IMR-90 (cell line): ENCODE measurements at regions not wholly inside any gene's neighbourhood (a gene's known extent, or its start where the extent isn't known, plus 50 kb on each side); places are given as distances from the start of the nearest gene placed in this dataset.

Experiments
- ATAC-seq: fragments of 200-7000 bp; cut with Tn5 transposase; 2 replicates; pipeline ENCODE4 v1.9.1; 2020; ENCODE audit warnings: low read depth, mild to moderate bottlenecking, moderate library complexity
- BruUV-seq: library from RNA; stranded (reverse); fragments of 400-500 nt; replicated peaks from 2 replicates; lab custom pipeline; 2021; lab: Mats Ljungman, UMichigan
- CTCF ChIA-PET: fragments of 300-600 bp; formaldehyde crosslinking; extraction: SDS; loops from one replicate; lab custom pipeline; 2021; ENCODE audit warnings: antibody characterized with exemption; lab: Yijun Ruan, JAX
- POLR2A ChIA-PET: fragments of 300-600 bp; sonication (Branson Sonifier 250); formaldehyde crosslinking; loops from one replicate; lab custom pipeline; 2022; ENCODE audit warnings: antibody characterized with exemption; ENCODE audit not compliant: unreplicated experiment; lab: Charles Lee
- DNase-seq: peaks from one replicate; pipeline ENCODE4 v3.0.0; 2013
- H2AFZ ChIP-seq: replicated peaks from 2 replicates; pipeline ENCODE3; 2013; ENCODE audit warnings: low read length, mild to moderate bottlenecking; ENCODE audit not compliant: poor library complexity
- H2AK5ac ChIP-seq: 2 replicates; pipeline ENCODE4 v1.6.1; 2013; ENCODE audit warnings: low read depth, low read length, inconsistent platforms
- H2AK9ac ChIP-seq: replicated peaks from 2 replicates; pipeline ENCODE3; 2013; ENCODE audit warnings: mild to moderate bottlenecking, low read depth, low read length, moderate library complexity; ENCODE audit not compliant: poor library complexity
- H2BK120ac ChIP-seq: 2 replicates; pipeline ENCODE4 v1.6.1; 2013; ENCODE audit warnings: low read depth, low read length, inconsistent platforms
- H2BK15ac ChIP-seq: 3 replicates; pipeline ENCODE4 v1.6.1; 2013; ENCODE audit warnings: low read depth, low read length, inconsistent platforms
- H2BK20ac ChIP-seq: 2 replicates; pipeline ENCODE4 v1.6.1; 2013; ENCODE audit warnings: low read depth, mild to moderate bottlenecking, inconsistent platforms, low read length, moderate library complexity
- H2BK5ac ChIP-seq: 2 replicates; pipeline ENCODE4 v1.6.1; 2013; ENCODE audit warnings: mild to moderate bottlenecking, low read depth, low read length, inconsistent platforms; ENCODE audit not compliant: poor library complexity, severe bottlenecking
- H3K14ac ChIP-seq: replicated peaks from 2 replicates; pipeline ENCODE4 v1.6.1; 2013; ENCODE audit warnings: low read depth, low read length, inconsistent platforms
- H3K18ac ChIP-seq: 2 replicates; pipeline ENCODE4 v1.6.1; 2013; ENCODE audit warnings: low read depth, low read length, control low read depth
- H3K23ac ChIP-seq: 2 replicates; pipeline ENCODE4 v1.6.1; 2013; ENCODE audit warnings: low read depth, low read length, inconsistent platforms
- H3K27ac ChIP-seq: 2 replicates; pipeline ENCODE4 v1.5.1; 2013; ENCODE audit warnings: mild to moderate bottlenecking, control low read depth, low read length; ENCODE audit not compliant: insufficient read depth
- H3K27me3 ChIP-seq: 2 replicates; pipeline ENCODE4 v1.6.1; 2013; ENCODE audit warnings: low read length; ENCODE audit not compliant: control insufficient read depth, insufficient read depth
- H3K36me3 ChIP-seq: 2 replicates; pipeline ENCODE4 v1.6.1; 2013; ENCODE audit warnings: low read length, mixed read lengths; ENCODE audit not compliant: control insufficient read depth, insufficient read depth
- H3K4ac ChIP-seq: 2 replicates; pipeline ENCODE4 v1.6.1; 2013; ENCODE audit warnings: low read depth, low read length, inconsistent platforms
- H3K4me1 ChIP-seq: 2 replicates; pipeline ENCODE4 v1.6.1; 2013; ENCODE audit warnings: low read length, mixed read lengths; ENCODE audit not compliant: control insufficient read depth, insufficient read depth
- H3K4me2 ChIP-seq: 2 replicates; pipeline ENCODE4 v1.6.1; 2013; ENCODE audit warnings: low read depth, mild to moderate bottlenecking, control low read depth, low read length, moderate library complexity
- H3K4me3 ChIP-seq: 2 replicates; pipeline ENCODE4 v1.5.1; 2013; ENCODE audit warnings: low read depth, mild to moderate bottlenecking, control low read depth, low read length, moderate library complexity; ENCODE audit not compliant: insufficient read depth
- H3K56ac ChIP-seq: 2 replicates; pipeline ENCODE4 v1.6.1; 2013; ENCODE audit warnings: low read length, inconsistent platforms; ENCODE audit not compliant: insufficient read depth; ENCODE audit errors: extremely low read depth
- H3K79me1 ChIP-seq, 2 experiments: 2 replicates each; pipeline ENCODE4 v1.6.1; 2013; ENCODE audit warnings: low read length in 2 of 2, inconsistent platforms in 1 of 2, low read depth in 1 of 2
- H3K9ac ChIP-seq: 2 replicates; pipeline ENCODE4 v1.6.1; 2013; ENCODE audit warnings: low read depth, low read length, control low read depth
- H3K9me1 ChIP-seq: 2 replicates; pipeline ENCODE4 v1.6.1; 2013; ENCODE audit warnings: low read length, inconsistent platforms; ENCODE audit not compliant: insufficient read depth
- H3K9me3 ChIP-seq: 2 replicates; pipeline ENCODE4 v1.6.1; 2013; ENCODE audit warnings: low read length; ENCODE audit not compliant: control insufficient read depth, insufficient read depth
- H4K20me1 ChIP-seq: 2 replicates; pipeline ENCODE4 v1.6.1; 2013; ENCODE audit warnings: low read length, inconsistent platforms; ENCODE audit not compliant: insufficient read depth
- H4K5ac ChIP-seq: 2 replicates; pipeline ENCODE4 v1.6.1; 2013; ENCODE audit warnings: mild to moderate bottlenecking, low read depth, low read length, control low read depth
- H4K8ac ChIP-seq, 2 experiments: 2 replicates each; pipeline ENCODE4 v1.6.1; 2013; ENCODE audit warnings: low read depth in 2 of 2, low read length in 2 of 2, control low read depth in 1 of 2, inconsistent platforms in 1 of 2
- H4K91ac ChIP-seq: 2 replicates; pipeline ENCODE4 v1.6.1; 2013; ENCODE audit warnings: low read depth, low read length, inconsistent platforms; ENCODE audit not compliant: insufficient read depth
- CEBPB ChIP-seq: IDR thresholded peaks from 2 replicates; pipeline ENCODE4 v1.6.1; 2012; ENCODE audit warnings: low read depth, low read length, improper control_type of control experiment
- CHD1 ChIP-seq: IDR thresholded peaks from 2 replicates; pipeline ENCODE4 v1.6.1; 2012; ENCODE audit warnings: low read depth, low read length, improper control_type of control experiment
- CTCF ChIP-seq: conservative IDR thresholded peaks from 2 replicates; pipeline ENCODE4 v1.5.1; 2012; ENCODE audit warnings: mild to moderate bottlenecking, low read depth, low read length, improper control_type of control experiment
- MAZ ChIP-seq: IDR thresholded peaks from 2 replicates; pipeline ENCODE4 v1.6.1; 2012; ENCODE audit warnings: low read depth, mild to moderate bottlenecking, low read length, improper control_type of control experiment, moderate library complexity, borderline replicate concordance
- MXI1 ChIP-seq: IDR thresholded peaks from 2 replicates; pipeline ENCODE4 v1.6.1; 2012; ENCODE audit warnings: low read depth, mild to moderate bottlenecking, low read length, moderate library complexity, borderline replicate concordance
- POLR2A ChIP-seq: IDR thresholded peaks from 2 replicates; pipeline ENCODE4 v1.6.1; 2012; ENCODE audit warnings: mild to moderate bottlenecking, low read depth, low read length
- RAD21 ChIP-seq: IDR thresholded peaks from 2 replicates; pipeline ENCODE4 v1.6.1; 2012; ENCODE audit warnings: low read length, improper control_type of control experiment
- SMC3 ChIP-seq: fragments of 150-350 bp; IDR thresholded peaks from 2 replicates; pipeline ENCODE4 v1.6.1; 2016; ENCODE audit warnings: low read depth, mild to moderate bottlenecking, antibody characterized with exemption, low read length, moderate library complexity
- WGBS, 2 experiments: methylation state at CpG; one replicate each; pipeline versions ENCODE4 v1.1.5 to v1.1.7; 2013; ENCODE audit warnings: missing lambda C conversion rate in 2 of 2; ENCODE audit not compliant: insufficient read length in 1 of 2; ENCODE audit errors: extremely low coverage in 2 of 2; 5-methylcytosine and 5-hydroxymethylcytosine counted together
- dilution Hi-C: fragments of 300-500 bp; cut with HindIII; formaldehyde crosslinking; loops from one replicate; pipeline ENCODE4 v1.14.3; 2018; ENCODE audit warnings: low sequenced_read_pairs; ENCODE audit not compliant: unreplicated experiment
- in situ Hi-C: fragments of 300-500 bp; cut with MboI; formaldehyde crosslinking; loops from 3 replicates; pipeline ENCODE4 v1.14.3; 2019; ENCODE audit warnings: low sequenced_read_pairs, inconsistent platforms, mixed read lengths
- intact Hi-C: fragments of 100-400 bp; cut with micrococcal nuclease; formaldehyde crosslinking; loops from 2 replicates; pipeline ENCODE4 v1.10.0; 2022

- H3K9me1 ChIP-seq, result no peaks in the 10 kb centered on the region
- no peaks in the 10 kb centered on the region for H3K36me3 ChIP-seq
- H3K27ac ChIP-seq, result no peak overlapping the region
- CTCF ChIA-PET, result no interaction called here
- H3K4ac ChIP-seq, result no peak overlapping the region
- H3K14ac ChIP-seq, result no peak overlapping the region
- H2BK20ac ChIP-seq, result no peak overlapping the region
- ATAC-seq, result no peak
- H2BK5ac ChIP-seq, result no peak overlapping the region
- no peaks in the 10 kb centered on the region for H3K79me1 ChIP-seq
- H2AFZ ChIP-seq, result no peak overlapping the region
- BruUV-seq, result no TSS peak
- peaks cover 5% of the 10 kb centered on the region; the same call in 1 of the 2 replicates for H3K9me3 ChIP-seq
- WGBS, 2 experiments, result no CpG with 5 or more reads among the region's 3 CpGs
- POLR2A ChIA-PET, result no interaction called here
- no peak overlapping the region for H4K91ac ChIP-seq
- no peak overlapping the region for H2BK120ac ChIP-seq
- H3K4me1 ChIP-seq, result no peaks in the 10 kb centered on the region
- H3K23ac ChIP-seq, result no peak overlapping the region
- TF ChIP-seq POLR2A, result no peak
- no peak for TF ChIP-seq CTCF
- no peak for TF ChIP-seq MXI1
- no peak for TF ChIP-seq CHD1
- no peak for TF ChIP-seq CEBPB
- TF ChIP-seq SMC3, result no peak
- no peak for TF ChIP-seq MAZ
- no peak for TF ChIP-seq RAD21
- no peak overlapping the region for H3K56ac ChIP-seq
- no peak overlapping the region for H2AK5ac ChIP-seq
- H4K20me1 ChIP-seq, result no peaks in the 10 kb centered on the region
- H2BK15ac ChIP-seq, result no peak overlapping the region
- in situ Hi-C loops (no loop called here), dilution Hi-C loops (no loop called here), intact Hi-C loops (no loop called here)
- no peak overlapping the region for H3K4me3 ChIP-seq
- H3K4me2 ChIP-seq, result no peak overlapping the region
- H3K27me3 ChIP-seq, result no peaks in the 10 kb centered on the region
- H3K9ac ChIP-seq, result no peak overlapping the region
- no peak overlapping the region for H4K8ac ChIP-seq
- no peak overlapping the region for H2AK9ac ChIP-seq
- no peak for DNase-seq
- H3K18ac ChIP-seq, result no peak overlapping the region
- no peak overlapping the region for H4K5ac ChIP-seq
Measured at GRCh38 chr3:80533553-80533952, 765.8 kb upstream of the ROBO1 start.
